ENCODE measurements at regions not wholly inside any gene's neighbourhood (a gene's known extent, or its start where the extent isn't known, plus 50 kb on each side); places are given as distances from the start of the nearest gene placed in this dataset.

GRCh38 chr12:24517000-24517399 lies 431.9 kb downstream of the BCAT1 start (continued):
- no peak for TF ChIP-seq PATZ1 (CRISPR knock-in tag; IDR thresholded peaks at IDR 0.05; ENCODE audit: borderline replicate concordance)
- no peak for TF ChIP-seq ATF6 (CRISPR knock-in tag; IDR thresholded peaks at IDR 0.05)
- TF ChIP-seq TEAD2 (tag; IDR thresholded peaks at IDR 0.05): no peak
- no peak for TF ChIP-seq ZNF518B (CRISPR knock-in tag; IDR thresholded peaks at IDR 0.05)
- no peak for TF ChIP-seq HDAC6 (IDR thresholded peaks at IDR 0.05; ENCODE audit: low read depth, low read length)
- TF ChIP-seq FOXP1 (CRISPR knock-in tag; IDR thresholded peaks at IDR 0.05): no peak
- no peak for TF ChIP-seq POLR2G (IDR thresholded peaks at IDR 0.05; ENCODE audit: low read depth, low read length)
- TF ChIP-seq ZNF717 (CRISPR knock-in tag; IDR thresholded peaks at IDR 0.05): no peak
- TF ChIP-seq ZNF282 (CRISPR knock-in tag; IDR thresholded peaks at IDR 0.05): no peak
